Activated CD4-positive, alpha-beta T cell treated with anti-CD3 and anti-CD28 coated beads, Interleukin-2, amount 10 ng/mL, durations not matched to agents 24 days and 14 days (primary cell): ENCODE measurements at regions not wholly inside any gene's neighbourhood (a gene's known extent, or its start where the extent isn't known, plus 50 kb on each side); places are given as distances from the start of the nearest gene placed in this dataset.
"Not testable (repeated sequence)": the region's sequence is repeated elsewhere in the genome, so short reads cannot be mapped to it uniquely, and the experiment has no call there.

ENCODE experiments used
- DNase-seq: peaks from one replicate; pipeline ENCODE4 v3.0.0; 2022
- H3K27ac Mint-ChIP-seq: one replicate; pipeline ENCODE4 v1.8.0; 2022; ENCODE audit warnings: mild to moderate bottlenecking, mixed read lengths
- H3K27me3 Mint-ChIP-seq: one replicate; pipeline ENCODE4 v1.8.0; 2022; ENCODE audit warnings: mixed read lengths
- H3K36me3 Mint-ChIP-seq: one replicate; pipeline ENCODE4 v1.8.0; 2022; ENCODE audit warnings: low read depth, mild to moderate bottlenecking, mixed read lengths
- H3K4me1 Mint-ChIP-seq: one replicate; pipeline ENCODE4 v1.8.0; 2021; ENCODE audit warnings: mixed read lengths
- H3K4me3 Mint-ChIP-seq: one replicate; pipeline ENCODE4 v1.8.0; 2022; ENCODE audit warnings: mild to moderate bottlenecking, moderate library complexity, mixed read lengths
- H3K9me3 Mint-ChIP-seq: one replicate; pipeline ENCODE4 v1.8.0; 2021; ENCODE audit warnings: mixed read lengths
- intact Hi-C: fragments of 100-400 bp; cut with micrococcal nuclease; formaldehyde crosslinking; loops from one replicate; pipeline ENCODE4 v1.15.1; 2023

GRCh38 chr9:115850548-115851304 is 302.9 kb upstream of the PAPPA start:
- H3K27me3 Mint-ChIP-seq, result no peaks in the 10 kb centered on the region
- H3K9me3 Mint-ChIP-seq, result no peaks in the 10 kb centered on the region
- H3K36me3 Mint-ChIP-seq, result no peaks in the 10 kb centered on the region
- DNase-seq, result no peak
- H3K4me3 Mint-ChIP-seq, result no peak overlapping the region
- intact Hi-C loops, result no loop called here
- no peak overlapping the region for H3K27ac Mint-ChIP-seq
- H3K4me1 Mint-ChIP-seq, result no peaks in the 10 kb centered on the region

DNA sequence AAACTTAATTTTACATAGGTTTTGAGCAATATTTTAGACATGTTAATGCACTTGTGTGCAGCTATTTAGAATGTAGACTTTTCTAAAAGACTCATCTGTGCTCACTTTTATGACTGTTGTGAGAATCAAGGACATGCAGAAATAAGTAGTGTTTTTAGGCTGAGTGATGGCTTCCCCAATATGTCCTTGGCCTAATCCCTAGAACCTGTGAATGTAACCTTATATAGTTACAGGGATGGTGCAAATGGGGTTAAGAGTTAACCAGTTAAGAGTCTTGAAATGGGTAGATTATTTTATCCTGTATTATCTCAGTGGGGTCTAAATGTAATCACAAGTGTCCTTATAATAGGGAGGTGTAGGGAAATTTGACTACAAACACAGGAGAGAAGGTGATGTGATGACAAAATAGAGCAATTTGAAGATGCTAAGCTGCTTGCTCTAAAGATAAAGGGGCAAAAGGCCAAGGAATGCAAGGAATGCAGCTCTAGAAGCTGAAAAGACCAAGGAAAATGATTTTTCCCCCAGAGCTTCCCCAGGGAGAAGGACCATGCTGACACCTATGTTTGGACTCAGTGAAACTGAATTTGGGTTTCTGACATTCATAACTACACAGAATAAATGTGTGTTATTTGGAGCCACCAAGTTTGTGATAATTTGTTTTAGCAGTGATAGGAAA is 298.0 kb upstream of the PAPPA start:
- Mint-ChIP-seq H3K36me3 (no peaks in the 10 kb centered on the region), H3K4me3 (no peak overlapping the region), H3K4me1 (no peaks in the 10 kb centered on the region), H3K27ac (no peak overlapping the region), H3K9me3 (no peaks in the 10 kb centered on the region), H3K27me3 (no peaks in the 10 kb centered on the region)
- intact Hi-C loops, result no loop called here
- DNase-seq, result no peak

DNA sequence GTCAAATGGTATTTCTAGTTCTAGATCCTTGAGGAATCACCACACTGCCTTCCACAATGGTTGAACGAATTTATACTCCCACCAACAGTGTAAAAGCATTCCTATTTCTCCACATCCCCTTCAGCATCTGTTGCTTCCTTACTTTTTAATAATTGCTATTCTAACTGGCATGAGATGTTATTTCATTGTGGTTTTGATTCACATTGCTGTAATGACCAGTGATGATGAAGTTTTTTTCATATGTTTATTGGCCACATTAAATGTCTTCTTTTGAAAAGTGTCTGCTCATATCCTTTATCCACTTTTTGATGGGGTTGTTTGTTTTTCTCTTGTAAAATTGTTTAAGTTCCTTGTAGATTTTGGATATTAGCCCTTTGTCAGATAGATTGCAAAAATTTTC is 295.2 kb upstream of the PAPPA start:
- intact Hi-C loops, H3K27me3 Mint-ChIP-seq, H3K36me3 Mint-ChIP-seq, H3K27ac Mint-ChIP-seq, H3K4me3 Mint-ChIP-seq, H3K4me1 Mint-ChIP-seq, DNase-seq, H3K9me3 Mint-ChIP-seq: not testable (repeated sequence)

DNA sequence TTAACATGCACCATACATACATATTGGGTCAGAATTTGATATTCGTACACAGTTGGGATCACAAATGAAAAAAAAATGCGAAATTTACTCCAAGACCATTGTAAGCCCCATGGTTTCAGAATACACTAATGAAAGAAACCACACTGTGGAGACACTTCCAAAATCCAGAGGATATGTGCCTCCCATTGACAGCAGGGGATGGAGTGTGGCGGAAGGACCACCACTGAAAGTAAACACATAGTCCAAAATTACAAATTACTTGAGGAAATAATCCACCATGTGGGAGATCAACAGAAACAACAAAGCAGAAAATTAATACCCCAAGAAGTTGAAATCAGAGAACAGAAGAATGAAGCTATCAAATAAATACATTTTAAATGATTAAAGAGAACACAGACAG is 291.6 kb upstream of the PAPPA start:
- Mint-ChIP-seq H3K9me3 (no peaks in the 10 kb centered on the region), H3K4me3 (no peak overlapping the region), H3K36me3 (no peaks in the 10 kb centered on the region), H3K27me3 (no peaks in the 10 kb centered on the region), H3K27ac (no peak overlapping the region), H3K4me1 (no peaks in the 10 kb centered on the region)
- intact Hi-C loops, result no loop called here
- DNase-seq, result no peak

DNA sequence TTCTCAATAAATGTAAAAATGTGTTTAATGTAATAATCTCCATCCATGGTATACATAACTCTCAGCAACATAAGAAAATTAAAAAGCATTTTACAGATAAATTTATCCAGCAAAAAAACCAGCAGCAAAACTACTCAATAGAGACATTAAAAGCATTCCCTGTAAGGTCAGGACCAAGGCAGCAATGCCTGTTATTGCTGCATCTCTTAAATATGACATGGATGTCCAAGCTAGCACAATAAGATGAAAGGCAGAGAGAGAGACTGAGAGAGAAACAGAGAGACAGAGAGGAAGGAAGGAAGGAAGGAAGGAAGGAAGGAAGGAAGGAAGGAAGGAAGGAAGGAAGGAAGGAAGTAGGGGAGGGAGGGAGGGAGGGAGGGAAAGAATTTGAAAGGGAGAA is 289.0 kb upstream of the PAPPA start:
- H3K27me3 Mint-ChIP-seq, result no peaks in the 10 kb centered on the region
- H3K4me1 Mint-ChIP-seq, result no peaks in the 10 kb centered on the region
- no peak overlapping the region for H3K4me3 Mint-ChIP-seq
- H3K27ac Mint-ChIP-seq, result no peak overlapping the region
- H3K36me3 Mint-ChIP-seq, result no peaks in the 10 kb centered on the region
- no peak for DNase-seq
- no peaks in the 10 kb centered on the region for H3K9me3 Mint-ChIP-seq
- intact Hi-C loops, result no loop called here

DNA sequence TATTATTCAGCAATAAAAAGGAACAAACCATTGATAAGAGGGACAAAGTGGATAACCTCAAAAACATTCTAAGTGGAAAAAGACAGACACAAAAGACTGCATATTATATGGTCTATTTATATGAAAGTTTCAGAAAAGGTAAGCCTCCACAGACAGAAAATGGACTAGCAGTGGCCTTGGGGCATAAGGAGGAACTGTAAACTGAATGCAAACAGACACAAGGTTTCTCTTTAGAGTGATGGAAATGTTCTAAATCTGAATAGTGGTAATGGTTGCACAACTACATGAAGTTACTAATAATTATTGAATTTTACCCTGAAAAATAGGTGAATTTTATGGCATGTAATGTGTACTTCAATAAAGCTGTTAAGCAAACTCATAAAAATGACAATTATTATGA is 286.3 kb upstream of the PAPPA start:
- Mint-ChIP-seq H3K36me3 (no peaks in the 10 kb centered on the region), H3K27ac (no peak overlapping the region), H3K9me3 (no peaks in the 10 kb centered on the region), H3K4me3 (no peak overlapping the region), H3K27me3 (no peaks in the 10 kb centered on the region), H3K4me1 (no peaks in the 10 kb centered on the region)
- DNase-seq, result no peak
- intact Hi-C loops, result no loop called here

GRCh38 chr9:115877852-115878438 is 275.6 kb upstream of the PAPPA start:
- intact Hi-C loops, result no loop called here
- DNase-seq, result no peak
- Mint-ChIP-seq H3K9me3 (no peaks in the 10 kb centered on the region), H3K4me3 (no peak overlapping the region), H3K4me1 (no peaks in the 10 kb centered on the region), H3K27ac (no peak overlapping the region), H3K36me3 (no peaks in the 10 kb centered on the region), H3K27me3 (no peaks in the 10 kb centered on the region)

- no peaks in the 10 kb centered on the region for H3K27me3 Mint-ChIP-seq
- H3K9me3 Mint-ChIP-seq, result no peaks in the 10 kb centered on the region
- no peak for DNase-seq
- H3K27ac Mint-ChIP-seq, result no peak overlapping the region
- intact Hi-C loops, result no loop called here
- H3K36me3 Mint-ChIP-seq, result no peaks in the 10 kb centered on the region
- no peaks in the 10 kb centered on the region for H3K4me1 Mint-ChIP-seq
- H3K4me3 Mint-ChIP-seq, result no peak overlapping the region
Observed at GRCh38 chr9:115879451-115879850, 274.1 kb upstream of the PAPPA start.

DNA sequence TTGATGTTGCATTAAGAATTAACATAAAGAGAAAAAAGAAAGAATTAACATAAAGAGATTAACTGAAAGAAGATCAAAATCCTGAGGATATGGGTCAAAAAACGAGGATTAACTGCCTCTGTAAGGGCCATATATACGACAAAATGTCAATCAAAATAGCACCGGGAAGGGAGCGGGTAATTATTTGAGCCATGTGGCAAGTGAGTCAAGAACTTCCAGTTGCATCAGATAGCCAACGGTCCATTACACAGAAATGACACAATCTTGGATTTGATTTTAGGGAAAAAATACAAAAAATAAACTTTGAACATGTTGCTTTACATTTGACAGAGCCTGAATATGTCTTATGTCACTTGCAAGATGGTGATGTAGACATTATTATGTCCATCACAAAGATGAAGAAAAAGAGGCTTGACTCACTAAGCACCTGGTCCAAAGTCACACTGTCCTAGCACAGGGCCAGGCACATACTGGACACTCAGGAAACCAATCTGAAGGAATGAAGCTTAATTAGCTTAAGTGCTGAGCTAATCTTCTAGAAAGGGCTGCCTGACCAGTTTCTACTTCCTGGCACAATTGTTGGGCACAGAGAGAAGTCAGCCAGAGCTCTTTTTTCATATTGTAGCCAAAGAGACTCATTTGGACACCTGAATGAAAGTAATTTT is 273.2 kb upstream of the PAPPA start:
- DNase-seq, result no peak
- Mint-ChIP-seq H3K36me3 (no peaks in the 10 kb centered on the region), H3K9me3 (no peaks in the 10 kb centered on the region), H3K4me1 (no peaks in the 10 kb centered on the region), H3K27me3 (no peaks in the 10 kb centered on the region), H3K27ac (no peak overlapping the region), H3K4me3 (no peak overlapping the region)
- intact Hi-C loops, result no loop called here

GRCh38 chr9:115882911-115883310 is 270.7 kb upstream of the PAPPA start:
- no peaks in the 10 kb centered on the region for H3K4me1 Mint-ChIP-seq
- H3K27me3 Mint-ChIP-seq, result no peaks in the 10 kb centered on the region
- DNase-seq, result no peak
- H3K4me3 Mint-ChIP-seq, result no peak overlapping the region
- no peaks in the 10 kb centered on the region for H3K9me3 Mint-ChIP-seq
- intact Hi-C loops, result no loop called here
- no peak overlapping the region for H3K27ac Mint-ChIP-seq
- no peaks in the 10 kb centered on the region for H3K36me3 Mint-ChIP-seq

GRCh38 chr9:115883467-115884329 is 269.9 kb upstream of the PAPPA start:
- Mint-ChIP-seq H3K36me3 (no peaks in the 10 kb centered on the region), H3K4me3 (no peak overlapping the region), H3K4me1 (no peaks in the 10 kb centered on the region), H3K9me3 (no peaks in the 10 kb centered on the region), H3K27ac (no peak overlapping the region), H3K27me3 (no peaks in the 10 kb centered on the region)
- intact Hi-C loops, result no loop called here
- no peak for DNase-seq

DNA sequence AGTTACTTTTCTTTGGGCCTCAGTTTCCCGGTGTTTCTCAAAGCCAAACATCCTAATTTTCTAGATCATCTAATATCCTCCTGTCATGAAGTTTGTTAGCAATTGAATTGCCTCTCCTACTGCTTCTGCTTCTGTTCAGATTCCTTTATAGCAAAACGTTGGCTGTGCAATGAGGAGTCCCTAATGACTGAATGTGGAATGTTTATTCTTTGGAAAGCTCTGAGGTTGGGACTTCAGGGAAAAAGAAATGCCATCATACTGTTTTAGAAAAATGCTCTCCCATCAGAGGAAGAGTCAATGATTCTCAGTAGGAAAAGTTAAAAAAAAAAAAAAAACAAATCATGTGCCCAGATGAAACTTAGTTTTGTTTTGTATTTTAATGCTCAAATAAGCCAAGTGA is 268.7 kb upstream of the PAPPA start:
- no peak overlapping the region for H3K27ac Mint-ChIP-seq
- DNase-seq, result no peak
- no peaks in the 10 kb centered on the region for H3K4me1 Mint-ChIP-seq
- H3K36me3 Mint-ChIP-seq, result no peaks in the 10 kb centered on the region
- intact Hi-C loops, result no loop called here
- H3K27me3 Mint-ChIP-seq, result no peaks in the 10 kb centered on the region
- no peak overlapping the region for H3K4me3 Mint-ChIP-seq
- no peaks in the 10 kb centered on the region for H3K9me3 Mint-ChIP-seq

DNA sequence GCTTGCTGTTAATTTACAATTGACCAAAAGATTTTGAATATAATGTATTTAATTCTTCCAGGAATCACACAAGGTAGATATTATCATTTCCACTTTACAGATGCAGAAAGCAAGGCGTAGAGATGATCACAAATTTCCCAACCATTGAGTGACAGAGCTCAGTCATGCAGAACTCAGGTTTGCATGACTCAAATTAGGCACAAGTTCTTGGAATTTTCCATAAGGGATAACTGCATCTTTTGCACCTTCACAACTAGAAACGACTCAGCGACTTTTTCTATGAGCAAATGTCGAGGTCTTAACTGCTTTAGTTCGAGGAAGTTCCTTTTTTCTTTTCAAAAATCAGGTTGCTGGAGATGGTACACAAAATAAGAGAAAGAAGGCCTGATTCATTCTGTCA is 265.5 kb upstream of the PAPPA start:
- H3K27me3 Mint-ChIP-seq, result no peaks in the 10 kb centered on the region
- no peaks in the 10 kb centered on the region for H3K9me3 Mint-ChIP-seq
- no peak overlapping the region for H3K4me3 Mint-ChIP-seq
- intact Hi-C loops, result no loop called here
- no peak for DNase-seq
- no peaks in the 10 kb centered on the region for H3K4me1 Mint-ChIP-seq
- H3K36me3 Mint-ChIP-seq, result no peaks in the 10 kb centered on the region
- H3K27ac Mint-ChIP-seq, result no peak overlapping the region
